HepG2 (cell line): ENCODE measurements at regions not wholly inside any gene's neighbourhood (a gene's known extent, or its start where the extent isn't known, plus 50 kb on each side); places are given as distances from the start of the nearest gene placed in this dataset.

Experiments used
- CTCF ChIP-seq: sonication (generic); formaldehyde crosslinking; IDR thresholded peaks from 2 replicates; pipeline ENCODE4 v1.5.0; 2020; ENCODE audit warnings: mild to moderate bottlenecking, missing genetic modification reagents, moderate library complexity
- EP300 ChIP-seq, 3 experiments: sonication (generic) in 1 of 3; formaldehyde crosslinking in 1 of 3; IDR thresholded peaks; 2 replicates each; pipeline versions ENCODE4 v1.5.1 to v1.6.1; 2011 to 2020; ENCODE audit warnings: low read depth in 2 of 3, low read length in 2 of 3, borderline replicate concordance in 1 of 3, improper control_type of control experiment in 1 of 3, mild to moderate bottlenecking in 1 of 3, missing genetic modification reagents in 1 of 3, moderate library complexity in 1 of 3
- HNRNPUL1 ChIP-seq: fragments of 200-400 bp; formaldehyde crosslinking; IDR thresholded peaks from 2 replicates; pipeline ENCODE4 v1.6.1; 2017; ENCODE audit warnings: low read depth, mild to moderate bottlenecking, low read length, moderate library complexity
- JUN ChIP-seq: sonication (generic); formaldehyde crosslinking; IDR thresholded peaks from 2 replicates; pipeline ENCODE4 v1.4.0; 2020; ENCODE audit warnings: mild to moderate bottlenecking, missing genetic modification reagents
- NR2F2 ChIP-seq: IDR thresholded peaks from 2 replicates; pipeline ENCODE4 v1.6.1; 2012; ENCODE audit warnings: low read depth, inconsistent platforms, borderline replicate concordance
- TFE3 ChIP-seq: IDR thresholded peaks from 2 replicates; pipeline ENCODE4 v1.6.1; 2016
- ZNF672 ChIP-seq: sonication (generic); formaldehyde crosslinking; IDR thresholded peaks from 2 replicates; pipeline ENCODE4 v1.8.1; 2022; ENCODE audit warnings: missing genetic modification reagents

- TF ChIP-seq TFE3 (CRISPR knock-in tag) = no peak
- TF ChIP-seq CTCF = no peak
- TF ChIP-seq JUN (CRISPR knock-in tag) = no peak
- no peak for TF ChIP-seq ZNF672 (CRISPR knock-in tag)
- TF ChIP-seq HNRNPUL1 = no peak
- no peak for TF ChIP-seq EP300 (IDR thresholded peaks at IDR 0.05; ENCODE audit: low read depth in 2 of 2, low read length in 2 of 2)
- no peak for TF ChIP-seq EP300 (CRISPR knock-in tag; IDR thresholded peaks at IDR 0.05; ENCODE audit: borderline replicate concordance)
- no peak for TF ChIP-seq NR2F2
These were observed 298.7 kb upstream of the RGMB start for GRCh38 chr5:98474782-98475181.
